ENCODE measurements at regions not wholly inside any gene's neighbourhood (a gene's known extent, or its start where the extent isn't known, plus 50 kb on each side); places are given as distances from the start of the nearest gene placed in this dataset.

- Histone ChIP-seq H3K27ac (ENCODE audit: low read length) (no peak overlapping the region), H3K4me1 (ENCODE audit: control insufficient read depth, insufficient read depth, low read length) (no peaks in the 10 kb centered on the region), H3K4me3 (ENCODE audit: low read length) (no peak overlapping the region), H3K36me3 (ENCODE audit: control insufficient read depth, insufficient read depth, low read length) (no peaks in the 10 kb centered on the region), H3K9me3 (replicated peaks; ENCODE audit: control insufficient read depth, low read depth, low read length) (no peaks in the 10 kb centered on the region), H3K27me3 (ENCODE audit: control insufficient read depth, insufficient read depth, low read length) (no peaks in the 10 kb centered on the region)
- 86% methylated on average over 3 of the region's 4 CpGs for WGBS (ENCODE audit: insufficient coverage)
- DNase-seq: no peak
Measured at GRCh38 chr16:6252541-6252940, 1080.1 kb upstream of the RBFOX1 start.

GRCh38 chr16:6250511-6250910, 1082.1 kb upstream of the RBFOX1 start:
- 80% methylated on average over 1 of the region's 3 CpGs for WGBS (ENCODE audit: insufficient coverage)
- no peak overlapping the region for H3K27ac ChIP-seq (ENCODE audit: low read length)
- no peaks in the 10 kb centered on the region for H3K36me3 ChIP-seq (ENCODE audit: control insufficient read depth, insufficient read depth, low read length)

GRCh38 chr16:6249863-6250262, 1082.8 kb upstream of the RBFOX1 start:
- Histone ChIP-seq H3K36me3 (ENCODE audit: control insufficient read depth, insufficient read depth, low read length) (no peaks in the 10 kb centered on the region), H3K4me1 (ENCODE audit: control insufficient read depth, insufficient read depth, low read length) (no peaks in the 10 kb centered on the region), H3K27ac (ENCODE audit: low read length) (no peak overlapping the region), H3K9me3 (replicated peaks; ENCODE audit: control insufficient read depth, low read depth, low read length) (no peaks in the 10 kb centered on the region), H3K4me3 (ENCODE audit: low read length) (no peak overlapping the region), H3K27me3 (ENCODE audit: control insufficient read depth, insufficient read depth, low read length) (no peaks in the 10 kb centered on the region)
- 0% methylated on average over 2 of the region's 4 CpGs for WGBS (ENCODE audit: insufficient coverage)
- no peak for DNase-seq

More at GRCh38 chr16:6250511-6250910, 1082.1 kb upstream of the RBFOX1 start:
- DNase-seq: no peak
- no peaks in the 10 kb centered on the region for H3K9me3 ChIP-seq (replicated peaks; ENCODE audit: control insufficient read depth, low read depth, low read length)
- H3K4me3 ChIP-seq (ENCODE audit: low read length): no peak overlapping the region
- no peaks in the 10 kb centered on the region for H3K27me3 ChIP-seq (ENCODE audit: control insufficient read depth, insufficient read depth, low read length)
- H3K4me1 ChIP-seq (ENCODE audit: control insufficient read depth, insufficient read depth, low read length): no peaks in the 10 kb centered on the region

- Histone ChIP-seq H3K36me3 (ENCODE audit: control insufficient read depth, insufficient read depth, low read length) (no peaks in the 10 kb centered on the region), H3K4me1 (ENCODE audit: control insufficient read depth, insufficient read depth, low read length) (no peaks in the 10 kb centered on the region), H3K27ac (ENCODE audit: low read length) (no peak overlapping the region), H3K4me3 (ENCODE audit: low read length) (no peak overlapping the region), H3K27me3 (ENCODE audit: control insufficient read depth, insufficient read depth, low read length) (no peaks in the 10 kb centered on the region), H3K9me3 (replicated peaks; ENCODE audit: control insufficient read depth, low read depth, low read length) (no peaks in the 10 kb centered on the region)
- no peak for DNase-seq
- 83% methylated on average over 1 of the region's 4 CpGs for WGBS (ENCODE audit: insufficient coverage)
Measured at GRCh38 chr16:6248199-6248598, 1084.4 kb upstream of the RBFOX1 start.

- 100% methylated on average over 1 of the region's 4 CpGs for WGBS (ENCODE audit: insufficient coverage)
- no peak overlapping the region for H3K4me3 ChIP-seq (ENCODE audit: low read length)
- no peak for DNase-seq
- H3K4me1 ChIP-seq (ENCODE audit: control insufficient read depth, insufficient read depth, low read length): no peaks in the 10 kb centered on the region
- H3K27me3 ChIP-seq (ENCODE audit: control insufficient read depth, insufficient read depth, low read length): no peaks in the 10 kb centered on the region
- H3K36me3 ChIP-seq (ENCODE audit: control insufficient read depth, insufficient read depth, low read length): no peaks in the 10 kb centered on the region
- H3K9me3 ChIP-seq (replicated peaks; ENCODE audit: control insufficient read depth, low read depth, low read length): no peaks in the 10 kb centered on the region
- H3K27ac ChIP-seq (ENCODE audit: low read length): no peak overlapping the region
Measured at GRCh38 chr16:6247775-6248174, 1084.9 kb upstream of the RBFOX1 start.

GRCh38 chr16:6247150-6247549, 1085.5 kb upstream of the RBFOX1 start:
- no peak overlapping the region for H3K4me3 ChIP-seq (ENCODE audit: low read length)
- no peaks in the 10 kb centered on the region for H3K36me3 ChIP-seq (ENCODE audit: control insufficient read depth, insufficient read depth, low read length)
- no peak for DNase-seq
- no peak overlapping the region for H3K27ac ChIP-seq (ENCODE audit: low read length)
- 40% methylated on average over 1 of the region's 3 CpGs for WGBS (ENCODE audit: insufficient coverage)
- no peaks in the 10 kb centered on the region for H3K4me1 ChIP-seq (ENCODE audit: control insufficient read depth, insufficient read depth, low read length)
- H3K9me3 ChIP-seq (replicated peaks; ENCODE audit: control insufficient read depth, low read depth, low read length): no peaks in the 10 kb centered on the region
- H3K27me3 ChIP-seq (ENCODE audit: control insufficient read depth, insufficient read depth, low read length): no peaks in the 10 kb centered on the region

- Histone ChIP-seq H3K4me1 (ENCODE audit: control insufficient read depth, insufficient read depth, low read length) (no peaks in the 10 kb centered on the region), H3K36me3 (ENCODE audit: control insufficient read depth, insufficient read depth, low read length) (no peaks in the 10 kb centered on the region), H3K27ac (ENCODE audit: low read length) (no peak overlapping the region), H3K4me3 (ENCODE audit: low read length) (no peak overlapping the region), H3K27me3 (ENCODE audit: control insufficient read depth, insufficient read depth, low read length) (no peaks in the 10 kb centered on the region), H3K9me3 (replicated peaks; ENCODE audit: control insufficient read depth, low read depth, low read length) (no peaks in the 10 kb centered on the region)
- no peak for DNase-seq
Measured at GRCh38 chr16:6246266-6246665, 1086.4 kb upstream of the RBFOX1 start.

- WGBS (ENCODE audit: insufficient coverage): 69% methylated on average over 2 of the region's 4 CpGs
- H3K4me1 ChIP-seq (ENCODE audit: control insufficient read depth, insufficient read depth, low read length): no peaks in the 10 kb centered on the region
- H3K4me3 ChIP-seq (ENCODE audit: low read length): no peak overlapping the region
- DNase-seq: no peak
- H3K27me3 ChIP-seq (ENCODE audit: control insufficient read depth, insufficient read depth, low read length): no peaks in the 10 kb centered on the region
- H3K27ac ChIP-seq (ENCODE audit: low read length): no peak overlapping the region
- no peaks in the 10 kb centered on the region for H3K36me3 ChIP-seq (ENCODE audit: control insufficient read depth, insufficient read depth, low read length)
- H3K9me3 ChIP-seq (replicated peaks; ENCODE audit: control insufficient read depth, low read depth, low read length): no peaks in the 10 kb centered on the region
Measured at GRCh38 chr16:6232056-6232455, 1100.6 kb upstream of the RBFOX1 start.

- H3K27me3 ChIP-seq (ENCODE audit: control insufficient read depth, insufficient read depth, low read length): no peaks in the 10 kb centered on the region
- no peaks in the 10 kb centered on the region for H3K36me3 ChIP-seq (ENCODE audit: control insufficient read depth, insufficient read depth, low read length)
- H3K9me3 ChIP-seq (replicated peaks; ENCODE audit: control insufficient read depth, low read depth, low read length): no peaks in the 10 kb centered on the region
- WGBS (ENCODE audit: insufficient coverage): no CpG with 5 or more reads among the region's 1 CpG
- H3K27ac ChIP-seq (ENCODE audit: low read length): no peak overlapping the region
- no peak overlapping the region for H3K4me3 ChIP-seq (ENCODE audit: low read length)
- H3K4me1 ChIP-seq (ENCODE audit: control insufficient read depth, insufficient read depth, low read length): no peaks in the 10 kb centered on the region
- no peak for DNase-seq
Measured at GRCh38 chr16:6231398-6231797, 1101.2 kb upstream of the RBFOX1 start.

GRCh38 chr16:6229186-6229585, 1103.5 kb upstream of the RBFOX1 start:
- Histone ChIP-seq H3K27ac (ENCODE audit: low read length) (no peak overlapping the region), H3K4me3 (ENCODE audit: low read length) (no peak overlapping the region), H3K36me3 (ENCODE audit: control insufficient read depth, insufficient read depth, low read length) (no peaks in the 10 kb centered on the region), H3K4me1 (ENCODE audit: control insufficient read depth, insufficient read depth, low read length) (no peaks in the 10 kb centered on the region), H3K27me3 (ENCODE audit: control insufficient read depth, insufficient read depth, low read length) (no peaks in the 10 kb centered on the region), H3K9me3 (replicated peaks; ENCODE audit: control insufficient read depth, low read depth, low read length) (no peaks in the 10 kb centered on the region)
- WGBS (ENCODE audit: insufficient coverage): 65% methylated on average over 4 of the region's 6 CpGs
- DNase-seq: no peak

- H3K4me1 ChIP-seq (ENCODE audit: control insufficient read depth, insufficient read depth, low read length): no peaks in the 10 kb centered on the region
- no peaks in the 10 kb centered on the region for H3K27me3 ChIP-seq (ENCODE audit: control insufficient read depth, insufficient read depth, low read length)
- no peaks in the 10 kb centered on the region for H3K36me3 ChIP-seq (ENCODE audit: control insufficient read depth, insufficient read depth, low read length)
- no peaks in the 10 kb centered on the region for H3K9me3 ChIP-seq (replicated peaks; ENCODE audit: control insufficient read depth, low read depth, low read length)
- DNase-seq: no peak
- H3K4me3 ChIP-seq (ENCODE audit: low read length): no peak overlapping the region
- 17% methylated on average over 2 of the region's 3 CpGs for WGBS (ENCODE audit: insufficient coverage)
- H3K27ac ChIP-seq (ENCODE audit: low read length): no peak overlapping the region
Measured at GRCh38 chr16:6218855-6219254, 1113.8 kb upstream of the RBFOX1 start.
